Psoas muscle (tissue), 7 donors: ENCODE measurements at regions not wholly inside any gene's neighbourhood (a gene's known extent, or its start where the extent isn't known, plus 50 kb on each side); places are given as distances from the start of the nearest gene placed in this dataset.

Source experiments
- ATAC-seq, 4 donors: fragments of 200-7000 bp; cut with Tn5 transposase; one replicate each; pipeline ENCODE4 v1.9.1; 2020; ENCODE audit warnings: moderate library complexity in 3 of 4, mild to moderate bottlenecking in 2 of 4
- DNase-seq, 2 donors: peaks; one replicate each; pipeline ENCODE4 v3.0.0-alpha.2; 2020
- H3K27ac ChIP-seq: fragments of 200-600 bp; one replicate; pipeline ENCODE4 v1.8.0; 2022
- H3K27me3 ChIP-seq, 3 donors: fragments of 200-600 bp in 1 of 3; one replicate each; pipeline versions ENCODE4 v1.6.1 to v1.8.0; 2013 to 2022; ENCODE audit warnings: low read length in 2 of 3, mild to moderate bottlenecking in 2 of 3, moderate library complexity in 1 of 3; ENCODE audit not compliant: insufficient read depth in 3 of 3
- H3K36me3 ChIP-seq, 2 donors: fragments of 200-600 bp in 1 of 2; one replicate each; pipeline versions ENCODE4 v1.6.1 to v1.8.0; 2013 to 2022; ENCODE audit warnings: low read depth in 1 of 2, mild to moderate bottlenecking in 1 of 2, moderate library complexity in 1 of 2; ENCODE audit not compliant: insufficient read depth in 1 of 2
- H3K4me1 ChIP-seq: fragments of 200-600 bp; one replicate; pipeline ENCODE4 v1.8.0; 2022
- H3K4me3 ChIP-seq: fragments of 200-600 bp; one replicate; pipeline ENCODE4 v1.8.0; 2022; ENCODE audit warnings: mild to moderate bottlenecking
- H3K9me3 ChIP-seq: fragments of 200-600 bp; one replicate; pipeline ENCODE4 v1.8.0; 2022
- CTCF ChIP-seq: fragments of 200-600 bp; IDR thresholded peaks from one replicate; pipeline ENCODE4 v1.8.0; 2022; ENCODE audit warnings: antibody characterized with exemption
- WGBS, 3 donors: extraction: QIAGEN DNeasy Blood & Tissue Kit; methylation state at CpG; one replicate each; pipeline versions ENCODE4 v1.1.6 to v1.1.7; 2013; 5-methylcytosine and 5-hydroxymethylcytosine counted together
- intact Hi-C, 2 donors: fragments of 100-400 bp; cut with DNase I; formaldehyde crosslinking; loops; one replicate each; pipeline versions ENCODE4 v1.11.0 to v1.14.2; 2022
- donor health status: healthy with polysubstance abuse.
- donor health status: DM: no; HTN: no; CAD: no; lungs with moderate emphysema.
- donor health status: Bipolar disorder and iron deficiency.
- donor health status: healthy.
- donor health status: DM: yes; HTN: yes; CAD: no.
- donor health status: DM: no; HTN: no; CAD: no.
- donor health status: DM: yes; HTN: yes; CAD: no.

GRCh38 chr19:32061315-32061714, 284.1 kb upstream of the ZNF507 start:
- WGBS, 3 donors = 87 to 97% (median 91%) methylated on average over 1 of the region's 1 CpG
- H3K27me3 ChIP-seq = no peaks in the 10 kb centered on the region
- no peak for TF ChIP-seq CTCF
- ATAC-seq (no peak), DNase-seq (no peak)
- H3K36me3 ChIP-seq = no peaks in the 10 kb centered on the region
- no peaks in the 10 kb centered on the region for H3K4me1 ChIP-seq
- no peak overlapping the region for H3K27ac ChIP-seq
- no peak overlapping the region for H3K4me3 ChIP-seq
- intact Hi-C loops = no loop called here
- H3K9me3 ChIP-seq = no peaks in the 10 kb centered on the region

GRCh38 chr19:32063601-32064000, 281.8 kb upstream of the ZNF507 start:
- Histone ChIP-seq H3K27me3 (no peaks in the 10 kb centered on the region), H3K36me3 (no peaks in the 10 kb centered on the region), H3K9me3 (no peaks in the 10 kb centered on the region), H3K4me1 (no peaks in the 10 kb centered on the region), H3K27ac (no peak overlapping the region), H3K4me3 (no peak overlapping the region)
- intact Hi-C loops = no loop called here
- DNase-seq = no peak
- ATAC-seq = peak; percentile 35 to 81 (median 61)
- WGBS, 3 donors = 26 to 32% (median 27%) methylated on average over 10 of the region's 10 CpGs
- no peak for TF ChIP-seq CTCF

GRCh38 chr19:32066056-32066455, 279.4 kb upstream of the ZNF507 start:
- ATAC-seq (no peak), DNase-seq (no peak)
- WGBS, 3 donors = 97 to 100% (median 100%) methylated on average over 3 of the region's 3 CpGs
- Histone ChIP-seq H3K4me3 (no peak overlapping the region), H3K27me3 (no peaks in the 10 kb centered on the region), H3K9me3 (no peaks in the 10 kb centered on the region), H3K36me3 (no peaks in the 10 kb centered on the region), H3K27ac (no peak overlapping the region), H3K4me1 (no peaks in the 10 kb centered on the region)
- TF ChIP-seq CTCF = no peak
- intact Hi-C loops = no loop called here

- Histone ChIP-seq H3K4me1 (no peaks in the 10 kb centered on the region), H3K36me3 (no peaks in the 10 kb centered on the region), H3K27me3 (peaks cover 0 to 1% (median 0%) of the 10 kb centered on the region in 3 donors), H3K9me3 (no peaks in the 10 kb centered on the region), H3K27ac (no peak overlapping the region), H3K4me3 (no peak overlapping the region)
- no peak for TF ChIP-seq CTCF
- WGBS, 3 donors = 68 to 75% (median 73%) methylated on average over 5 of the region's 5 CpGs
- DNase-seq = no peak
- intact Hi-C loops = no loop called here
- ATAC-seq = no peak
Measured at GRCh38 chr19:32067685-32068084, 277.7 kb upstream of the ZNF507 start.

- no peak for TF ChIP-seq CTCF
- H3K36me3 ChIP-seq = no peaks in the 10 kb centered on the region
- no peaks in the 10 kb centered on the region for H3K9me3 ChIP-seq
- ATAC-seq = no peak
- H3K27me3 ChIP-seq = peaks cover 0 to 1% (median 0%) of the 10 kb centered on the region in 3 donors
- H3K4me3 ChIP-seq = no peak overlapping the region
- WGBS, 3 donors = 49 to 59% (median 54%) methylated on average over 7 of the region's 7 CpGs
- no peak overlapping the region for H3K27ac ChIP-seq
- intact Hi-C loops = no loop called here
- DNase-seq = no peak
- H3K4me1 ChIP-seq = no peaks in the 10 kb centered on the region
Measured at GRCh38 chr19:32068793-32069192, 276.6 kb upstream of the ZNF507 start.
